ENCODE measurements at regions not wholly inside any gene's neighbourhood (a gene's known extent, or its start where the extent isn't known, plus 50 kb on each side); places are given as distances from the start of the nearest gene placed in this dataset.
"Not testable (repeated sequence)": the region's sequence is repeated elsewhere in the genome, so short reads cannot be mapped to it uniquely, and the experiment has no call there.

DNA sequence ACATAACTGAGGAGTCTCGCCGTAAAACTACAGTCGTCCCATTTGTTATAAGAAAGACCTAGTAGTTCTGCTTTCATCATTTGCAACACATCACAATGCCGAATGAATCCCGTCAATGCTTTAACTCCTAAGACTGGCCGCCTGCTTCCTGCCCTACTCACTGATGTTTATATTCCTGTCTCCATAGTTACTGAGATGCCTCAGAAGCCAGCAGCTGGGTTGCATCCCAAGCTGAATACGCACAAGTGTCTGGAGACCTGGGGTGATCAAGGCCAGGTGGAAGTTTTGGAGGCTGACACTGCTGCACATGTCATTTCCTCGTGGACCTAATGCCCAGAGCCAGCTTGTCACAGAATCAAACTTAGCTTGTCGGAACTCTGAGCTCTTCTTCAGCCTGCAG is 95.2 kb upstream of the UBE2E1 start:
- no peak for FAIRE-seq

DNA sequence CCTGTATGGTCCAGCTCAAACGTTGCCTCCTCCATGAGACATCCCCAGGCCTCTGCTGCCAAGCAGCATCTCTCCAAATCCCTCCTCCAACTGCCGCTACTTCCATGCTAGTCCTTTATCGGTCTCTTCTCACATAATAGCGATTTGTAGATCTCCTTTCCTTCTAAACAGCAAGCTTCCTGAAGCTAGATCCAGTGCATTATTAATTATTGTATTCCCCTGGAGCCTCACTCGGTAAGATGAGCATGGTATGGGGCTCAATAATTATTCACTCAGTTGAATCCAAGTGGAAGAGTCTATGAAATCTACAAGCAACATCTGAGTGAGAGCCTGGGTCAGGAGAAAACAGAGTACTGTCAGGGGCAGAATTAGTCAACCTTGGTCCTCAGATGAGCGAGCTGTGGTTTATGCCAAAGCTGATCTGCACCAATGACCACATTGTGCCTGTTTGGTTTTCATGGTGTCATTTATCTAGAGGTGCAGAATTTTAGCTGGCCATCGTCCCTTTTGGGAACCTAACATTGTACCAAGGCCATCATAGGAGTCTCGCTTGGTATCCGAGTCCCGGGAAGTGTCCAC is 93.8 kb upstream of the UBE2E1 start:
- no peak for FAIRE-seq

GRCh38 chr3:23712656-23713559 is 92.8 kb upstream of the UBE2E1 start:
- no peak for FAIRE-seq

GRCh38 chr3:23713641-23714040 is 92.1 kb upstream of the UBE2E1 start:
- no peak for FAIRE-seq

DNA sequence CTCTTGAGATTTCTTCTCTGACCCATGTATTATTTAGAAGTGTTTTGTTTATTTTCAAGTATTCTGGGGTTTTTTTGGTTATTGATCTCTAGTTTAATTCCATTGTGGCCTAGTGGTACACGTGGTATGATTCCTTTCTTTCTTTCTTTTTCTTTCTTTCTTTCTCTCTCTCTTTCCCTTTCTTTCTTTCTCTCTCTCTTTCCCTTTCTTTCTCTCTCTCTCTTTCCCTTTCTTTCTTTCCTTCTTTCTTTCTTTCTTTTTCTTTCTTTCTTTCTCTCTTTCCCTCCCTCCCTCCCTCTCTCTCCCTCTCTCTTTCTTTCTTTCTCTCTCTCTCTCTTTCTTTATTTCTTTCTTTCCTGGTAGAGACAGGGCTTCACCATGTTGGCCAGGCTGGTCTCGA is 85.7 kb upstream of the UBE2E1 start:
- FAIRE-seq, result no peak

DNA sequence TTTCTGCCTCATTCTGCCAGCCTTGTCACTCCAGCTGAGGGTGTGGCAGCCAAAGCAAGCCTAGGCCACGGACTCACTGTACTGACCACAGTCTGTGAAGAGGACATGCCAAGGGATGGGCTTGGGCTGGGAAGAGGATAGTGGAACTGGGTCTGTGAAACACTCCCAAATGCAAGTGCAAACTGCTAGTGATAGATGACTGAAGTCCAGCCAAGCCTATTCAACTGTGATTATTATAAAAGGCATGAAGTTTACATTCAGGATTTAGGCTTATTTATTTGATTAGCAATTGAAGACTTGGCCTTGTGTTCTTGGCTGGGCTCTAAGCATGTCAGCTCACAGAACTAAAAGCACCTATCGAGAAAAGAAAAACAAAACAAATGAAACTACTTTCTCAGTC is 84.9 kb upstream of the UBE2E1 start:
- FAIRE-seq, result no peak

DNA sequence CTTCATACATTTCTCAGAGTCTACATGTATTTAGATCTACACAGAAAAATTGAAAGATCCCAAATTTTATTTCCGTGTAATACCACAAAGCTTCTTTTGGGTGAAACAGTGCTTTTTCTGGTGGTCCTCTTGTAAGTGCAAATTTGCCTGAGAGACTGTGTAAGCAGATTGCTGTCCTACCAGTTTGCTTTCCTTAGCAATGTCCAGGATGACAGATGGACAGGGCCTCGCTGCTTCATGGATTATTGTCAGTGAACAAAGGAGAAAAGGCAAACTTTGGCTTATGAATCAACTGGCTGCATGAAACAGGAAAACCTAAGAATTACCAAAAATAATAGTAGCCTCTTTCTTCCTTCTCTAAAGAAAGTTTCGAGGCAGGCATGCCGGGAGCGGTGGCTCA is 82.6 kb upstream of the UBE2E1 start:
- FAIRE-seq, result no peak

DNA sequence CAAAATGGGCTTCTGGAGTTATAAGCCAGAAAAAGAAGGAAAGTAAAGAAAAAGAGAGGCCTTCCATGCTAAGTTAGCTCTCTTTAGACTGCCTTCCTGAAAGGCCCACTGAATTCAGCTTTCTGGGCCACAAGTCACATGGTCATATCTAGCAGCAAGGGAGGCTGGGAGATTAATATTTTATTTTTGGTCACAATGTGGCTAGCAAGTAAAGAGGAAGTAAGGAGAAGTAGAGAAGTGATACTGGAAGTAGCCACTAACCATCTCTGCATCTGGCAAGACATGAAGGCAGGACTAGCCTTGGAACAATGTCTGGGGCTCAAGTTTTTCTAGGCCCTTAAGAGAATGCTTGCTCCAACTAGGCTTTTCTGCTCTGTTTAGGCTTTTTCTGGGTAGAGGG is 81.8 kb upstream of the UBE2E1 start:
- no peak for FAIRE-seq

DNA sequence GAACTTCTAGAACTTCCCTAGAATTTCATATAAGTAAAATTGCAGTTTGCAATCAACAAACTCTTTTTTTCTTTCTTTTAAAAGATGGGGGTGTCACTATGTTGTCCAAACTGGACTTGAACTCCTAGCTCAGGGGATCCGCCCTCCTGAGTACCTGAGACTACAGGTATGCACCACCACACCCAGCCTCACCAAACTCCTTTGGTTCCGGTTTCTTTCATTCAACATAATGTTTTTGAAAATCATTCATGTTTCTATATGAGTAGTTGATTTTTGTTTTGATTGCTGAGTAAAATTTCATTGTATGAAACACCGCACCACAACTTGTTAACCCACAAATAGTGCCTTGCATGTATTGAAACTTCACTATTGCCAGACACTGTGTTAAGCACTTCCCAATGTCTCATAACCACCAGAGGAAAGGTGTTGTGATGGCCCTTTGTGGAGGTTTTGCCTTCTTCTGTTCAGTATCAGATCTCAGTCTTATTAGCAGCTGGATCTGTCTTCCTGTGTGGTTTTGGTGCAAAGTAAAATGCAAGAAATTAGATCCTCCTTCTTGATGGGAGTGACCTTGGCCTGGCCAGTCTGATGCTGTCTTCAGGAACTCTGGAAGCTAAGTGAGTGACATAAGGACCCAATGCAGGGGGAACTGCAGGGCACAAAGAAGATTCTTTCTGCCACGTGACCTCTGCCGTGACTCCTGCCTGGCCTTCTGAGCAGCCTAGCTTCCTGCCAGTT is 78.8 kb upstream of the UBE2E1 start:
- FAIRE-seq, result no peak

DNA sequence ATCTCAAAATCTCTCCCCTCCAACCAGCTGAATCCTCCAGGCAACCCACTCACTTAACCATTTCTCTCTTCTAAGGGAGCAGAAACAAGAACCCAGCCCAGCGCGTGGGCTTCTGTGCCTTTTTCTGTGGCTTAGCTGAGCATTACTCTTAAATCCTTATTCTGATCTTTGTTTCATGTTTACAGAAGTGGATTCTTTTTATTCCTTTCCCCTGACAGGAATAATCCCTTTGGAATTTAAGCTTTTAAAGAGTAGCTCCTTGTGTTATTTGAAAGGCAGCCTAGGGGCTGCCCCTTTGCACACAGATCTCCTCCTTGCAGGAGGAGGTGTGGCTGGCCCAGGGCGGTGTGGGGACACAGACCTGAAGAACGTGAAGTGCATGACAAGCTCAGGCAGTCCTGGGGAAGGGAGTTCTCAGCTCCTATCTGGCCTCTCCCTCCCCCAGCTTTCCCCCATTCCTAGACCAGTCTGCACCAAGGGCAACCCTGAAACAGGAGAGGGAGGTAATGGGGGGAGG is 77.1 kb upstream of the UBE2E1 start:
- FAIRE-seq, result no peak

DNA sequence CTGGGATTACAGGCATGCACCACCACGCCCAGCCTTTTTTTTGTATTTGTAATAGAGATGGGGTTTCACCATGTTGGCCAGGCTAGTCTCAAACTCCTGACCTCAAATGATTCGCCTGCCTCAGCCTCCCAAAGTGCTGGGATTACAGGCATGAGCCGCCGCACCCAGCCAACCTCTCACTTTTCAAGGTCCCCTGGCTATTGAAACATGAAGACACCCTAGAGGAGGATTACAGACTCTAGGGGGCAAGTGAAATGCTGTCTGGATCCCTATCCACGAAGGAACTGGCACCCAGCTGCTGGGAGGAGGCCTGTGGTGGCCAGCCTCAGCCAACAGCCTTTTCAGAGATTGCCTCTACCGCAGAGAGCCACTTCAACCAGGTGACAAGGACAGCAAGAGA is 76.4 kb upstream of the UBE2E1 start:
- not testable (repeated sequence) for FAIRE-seq

GRCh38 chr3:23734481-23734880 is 71.3 kb upstream of the UBE2E1 start:
- FAIRE-seq, result no peak

- FAIRE-seq, result no peak
These were observed 70.7 kb upstream of the UBE2E1 start for GRCh38 chr3:23735062-23735461.

DNA sequence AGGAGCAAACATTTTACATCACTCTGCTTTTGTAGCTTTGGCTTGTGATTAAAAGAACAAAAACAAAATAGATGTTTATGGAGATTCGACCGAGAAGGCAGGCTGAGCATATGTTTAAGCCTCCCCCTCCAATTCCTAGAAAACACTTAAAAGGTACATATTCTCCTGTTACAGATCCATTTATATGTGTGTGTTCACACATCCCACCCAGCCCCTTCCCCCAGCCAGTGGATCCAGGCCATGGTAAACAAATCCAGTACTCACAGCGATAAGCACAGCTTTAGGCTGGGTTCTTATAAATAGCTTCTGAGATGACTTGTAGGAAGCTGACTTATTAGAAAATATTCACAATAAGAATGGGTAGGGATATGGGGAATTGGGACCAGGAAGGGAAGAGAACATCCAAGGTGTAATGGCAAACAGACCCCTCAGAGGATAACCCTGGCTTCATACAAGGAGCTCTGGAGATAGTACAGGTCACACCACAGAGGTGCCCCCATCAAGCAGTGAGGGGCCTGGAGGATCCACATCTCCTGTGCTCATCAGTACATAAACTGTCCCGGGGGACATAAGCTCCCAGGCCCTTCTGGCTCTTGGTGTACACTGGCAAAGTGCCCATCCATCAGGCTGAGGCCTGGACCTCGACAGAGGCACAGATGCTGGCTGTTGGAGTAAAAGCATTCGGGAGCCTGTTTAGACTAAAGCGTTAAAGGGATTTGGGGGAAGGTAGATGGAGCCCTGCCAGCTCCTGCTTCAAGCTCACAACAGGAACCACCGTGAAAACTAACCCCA is 70.0 kb upstream of the UBE2E1 start:
- no peak for FAIRE-seq

- FAIRE-seq, result no peak
These were observed 66.8 kb upstream of the UBE2E1 start for GRCh38 chr3:23738944-23739343.

DNA sequence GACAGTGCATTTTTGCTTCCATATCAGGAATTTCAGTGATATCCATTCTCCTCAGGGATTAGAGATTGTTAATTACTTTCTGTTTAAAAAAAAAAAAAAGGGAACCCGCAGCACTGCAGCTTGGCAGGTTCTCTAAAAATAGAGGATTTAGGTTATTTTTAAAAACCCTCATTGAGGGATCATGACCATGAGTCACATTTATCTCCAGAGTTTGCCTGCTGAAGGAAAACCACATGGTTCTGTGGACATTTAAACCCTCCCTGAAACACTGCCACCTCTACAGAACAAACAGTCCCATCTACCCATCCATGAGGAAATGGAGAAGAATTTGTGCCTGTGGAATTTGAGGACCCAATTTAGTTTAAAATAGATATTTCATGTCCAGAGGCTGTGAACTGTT is 66.2 kb upstream of the UBE2E1 start:
- FAIRE-seq, result no peak

- no peak for FAIRE-seq
These were observed 65.2 kb upstream of the UBE2E1 start for GRCh38 chr3:23740517-23740965.

GRCh38 chr3:23741036-23741706 is 64.6 kb upstream of the UBE2E1 start:
- no peak for FAIRE-seq

DNA sequence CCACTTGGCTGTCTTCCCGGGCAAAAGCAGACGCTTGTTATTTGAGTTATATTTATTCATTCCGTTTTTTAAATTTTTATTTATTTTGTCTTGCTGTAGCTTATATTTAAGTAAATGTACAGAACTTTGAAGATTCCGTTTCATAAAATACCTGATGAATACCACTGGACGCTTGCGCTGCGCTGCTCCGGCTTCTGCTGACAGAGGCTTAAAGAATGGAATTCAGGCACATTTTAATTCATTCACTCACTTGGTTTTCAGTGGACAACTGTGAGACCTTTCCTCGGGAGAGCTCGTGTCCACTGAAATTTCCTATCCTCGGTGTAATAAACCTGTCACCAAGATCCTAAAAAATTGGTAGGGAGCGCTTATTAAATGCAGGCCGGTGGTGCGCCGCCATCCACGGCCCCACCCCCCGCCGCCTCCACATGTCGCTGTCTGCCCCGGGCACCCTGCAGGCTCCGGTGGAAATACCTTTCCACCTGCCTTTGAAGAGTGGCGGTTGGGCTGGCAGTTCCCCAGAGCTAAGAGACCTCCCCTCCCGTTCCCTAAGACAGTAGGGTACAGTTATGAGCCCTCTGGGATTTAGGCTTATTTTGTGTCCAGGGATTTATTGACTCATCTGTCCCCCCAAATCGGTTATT is 62.5 kb upstream of the UBE2E1 start:
- FAIRE-seq, result no peak

GRCh38 chr3:23746441-23746840 is 59.3 kb upstream of the UBE2E1 start:
- FAIRE-seq, result no peak

- FAIRE-seq, result peak; percentile 94
These were observed 57.9 kb upstream of the UBE2E1 start for GRCh38 chr3:23747841-23748240.
